Ovary (tissue), 3 donors: ENCODE measurements at regions not wholly inside any gene's neighbourhood (a gene's known extent, or its start where the extent isn't known, plus 50 kb on each side); places are given as distances from the start of the nearest gene placed in this dataset.

Source experiments
- POLR2A ChIP-seq: fragments of 450-650 bp; IDR thresholded peaks from one replicate; pipeline ENCODE4 v1.6.1; 2017; ENCODE audit warnings: antibody characterized with exemption, mild to moderate bottlenecking, moderate library complexity
- TF ChIP-seq, protein P1 (sequence below), 3 donors: fragments of 450-650 bp in 2 of 3; fragments of 200-600 bp in 1 of 3; IDR thresholded peaks; one replicate each; pipeline versions ENCODE4 v1.5.1 to v1.8.0; 2016 to 2022; ENCODE audit warnings: antibody characterized with exemption in 3 of 3, mild to moderate bottlenecking in 1 of 3
- donor health status: DM: no; HTN: no; CAD: no.

DNA sequence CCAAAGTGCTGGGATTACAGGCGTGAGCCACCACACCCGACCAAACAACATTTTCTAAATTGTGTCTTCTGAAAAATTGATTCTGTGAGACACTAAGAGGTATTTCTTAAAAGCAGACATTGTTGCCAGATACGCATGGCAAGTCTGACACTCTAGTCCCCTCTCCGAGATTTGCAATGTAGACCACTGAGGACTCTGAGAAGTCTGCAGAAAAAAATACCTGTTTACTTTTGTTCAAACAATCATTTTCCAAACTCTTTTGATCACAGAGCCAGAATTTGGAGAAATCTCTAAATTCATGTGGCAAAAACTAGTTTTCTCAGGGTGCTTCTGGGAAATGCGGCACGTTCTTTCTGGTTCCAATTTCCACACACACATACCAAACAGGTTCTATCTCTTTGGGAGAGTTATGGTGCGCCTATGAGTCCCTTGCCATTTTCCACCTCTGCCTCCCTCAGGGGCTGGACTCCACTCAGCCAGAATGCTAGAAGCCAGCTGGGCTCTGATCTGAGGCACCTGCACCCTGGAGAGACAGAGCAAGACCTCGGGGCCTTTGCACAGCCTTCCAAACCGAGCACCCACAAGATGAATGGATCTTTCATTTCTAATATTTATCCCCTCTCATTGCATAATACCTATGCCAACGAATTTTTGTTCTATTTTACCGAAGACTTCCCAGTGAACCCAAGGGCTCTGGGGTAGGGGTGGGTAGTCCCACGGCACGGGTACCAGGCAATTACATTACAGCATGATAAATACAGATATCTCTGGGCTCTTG, 152.7 kb downstream of the MYCN start:
- TF ChIP-seq, protein P1, sequence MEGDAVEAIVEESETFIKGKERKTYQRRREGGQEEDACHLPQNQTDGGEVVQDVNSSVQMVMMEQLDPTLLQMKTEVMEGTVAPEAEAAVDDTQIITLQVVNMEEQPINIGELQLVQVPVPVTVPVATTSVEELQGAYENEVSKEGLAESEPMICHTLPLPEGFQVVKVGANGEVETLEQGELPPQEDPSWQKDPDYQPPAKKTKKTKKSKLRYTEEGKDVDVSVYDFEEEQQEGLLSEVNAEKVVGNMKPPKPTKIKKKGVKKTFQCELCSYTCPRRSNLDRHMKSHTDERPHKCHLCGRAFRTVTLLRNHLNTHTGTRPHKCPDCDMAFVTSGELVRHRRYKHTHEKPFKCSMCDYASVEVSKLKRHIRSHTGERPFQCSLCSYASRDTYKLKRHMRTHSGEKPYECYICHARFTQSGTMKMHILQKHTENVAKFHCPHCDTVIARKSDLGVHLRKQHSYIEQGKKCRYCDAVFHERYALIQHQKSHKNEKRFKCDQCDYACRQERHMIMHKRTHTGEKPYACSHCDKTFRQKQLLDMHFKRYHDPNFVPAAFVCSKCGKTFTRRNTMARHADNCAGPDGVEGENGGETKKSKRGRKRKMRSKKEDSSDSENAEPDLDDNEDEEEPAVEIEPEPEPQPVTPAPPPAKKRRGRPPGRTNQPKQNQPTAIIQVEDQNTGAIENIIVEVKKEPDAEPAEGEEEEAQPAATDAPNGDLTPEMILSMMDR (IDR thresholded peaks at IDR 0.05): no peak
- TF ChIP-seq POLR2A: no peak
